C4-2B (cell line): ENCODE measurements at regions not wholly inside any gene's neighbourhood (a gene's known extent, or its start where the extent isn't known, plus 50 kb on each side); places are given as distances from the start of the nearest gene placed in this dataset.
"Not testable (repeated sequence)": the region's sequence is repeated elsewhere in the genome, so short reads cannot be mapped to it uniquely, and the experiment has no call there.

Experiments
- H3K27ac ChIP-seq: fragments of 450-650 bp; 2 replicates; pipeline ENCODE4 v1.5.1; 2017
- CTCF ChIP-seq: fragments of 450-650 bp; conservative IDR thresholded peaks from 2 replicates; pipeline ENCODE4 v1.5.1; 2017; ENCODE audit warnings: mild to moderate bottlenecking
- ZFX ChIP-seq: fragments of 450-650 bp; IDR thresholded peaks from 2 replicates; pipeline ENCODE4 v1.6.1; 2017

DNA sequence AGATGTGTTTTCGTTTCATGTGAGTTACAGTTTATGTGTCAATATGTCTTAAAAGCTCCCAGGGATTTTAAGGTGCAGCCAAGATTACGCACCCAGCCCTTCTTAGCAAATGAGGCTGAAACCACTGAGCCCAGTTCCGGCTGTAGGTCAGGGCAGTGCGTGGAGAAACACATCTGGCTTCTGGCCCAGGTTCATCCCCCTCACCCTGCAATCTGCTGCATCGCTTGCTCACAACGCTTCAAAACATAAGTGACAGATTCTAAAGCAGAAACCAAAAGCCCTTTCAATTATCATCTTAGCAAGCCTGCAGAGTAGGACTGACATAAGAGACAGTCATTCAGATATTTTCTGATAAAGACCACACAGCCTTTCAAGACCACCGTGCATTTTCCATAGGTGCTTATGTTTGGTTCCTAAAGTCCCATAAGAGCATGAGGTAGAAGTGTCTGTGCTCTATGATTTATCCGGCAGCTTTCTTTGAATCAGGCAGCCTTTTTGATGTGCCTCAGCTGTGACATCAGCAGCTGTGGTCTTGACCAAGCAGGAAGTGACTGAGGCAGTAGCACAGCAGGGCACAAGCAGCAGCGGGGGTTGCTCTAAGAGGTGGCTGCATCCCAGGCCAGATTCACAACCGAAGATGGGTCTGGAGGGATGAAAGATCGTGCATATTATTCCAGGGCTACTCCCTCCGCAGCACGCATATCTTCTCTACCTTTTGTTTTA lies 72.1 kb upstream of the LYZL2 start:
- TF ChIP-seq ZFX, result no peak
- no peak for TF ChIP-seq CTCF
- no peak overlapping the region for H3K27ac ChIP-seq

DNA sequence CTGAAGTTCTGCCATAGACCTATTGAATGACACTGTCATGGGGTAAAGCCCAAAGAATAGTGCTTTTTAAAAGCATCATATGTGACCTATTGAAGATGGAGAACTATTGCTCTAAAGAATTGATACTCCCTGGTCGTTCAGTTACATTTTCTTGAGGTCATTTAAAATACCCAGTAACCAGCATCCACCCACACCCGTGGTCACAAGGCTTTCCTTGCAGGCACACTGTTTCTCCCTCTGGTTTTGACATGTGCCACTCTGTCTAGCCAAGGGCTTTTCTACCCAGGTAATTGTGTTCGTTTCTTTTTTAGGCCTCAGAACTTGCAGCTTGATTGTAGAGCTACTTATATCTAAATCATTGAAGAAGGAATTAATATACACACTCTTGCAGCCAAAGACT lies 68.3 kb upstream of the LYZL2 start:
- no peak for TF ChIP-seq ZFX
- H3K27ac ChIP-seq, result no peak overlapping the region

DNA sequence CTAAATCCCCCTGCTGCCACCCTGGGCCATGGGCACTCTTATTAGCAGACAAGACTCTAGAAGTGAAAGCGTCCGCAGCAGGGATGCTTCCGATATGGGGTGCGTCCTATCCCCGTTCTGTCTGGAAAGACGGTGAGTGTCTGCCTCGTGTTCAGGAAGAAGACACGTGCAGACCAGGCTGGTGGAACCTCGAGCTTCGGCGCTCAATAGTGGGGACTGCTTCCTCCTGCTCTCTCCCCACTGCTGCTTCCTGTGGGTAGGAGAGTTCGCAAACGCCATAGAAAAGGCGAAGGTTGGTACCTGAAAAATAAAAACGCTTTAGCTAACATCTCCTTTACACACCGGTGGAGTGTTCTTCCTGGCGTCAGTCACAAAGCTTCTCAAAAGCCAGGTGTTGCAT lies 67.7 kb upstream of the LYZL2 start:
- not testable (repeated sequence) for H3K27ac ChIP-seq

GRCh38 chr10:30696416-30697185 lies 67.0 kb upstream of the LYZL2 start:
- TF ChIP-seq CTCF, result peak; percentile 37
- not testable (repeated sequence) for H3K27ac ChIP-seq

GRCh38 chr10:30695481-30696236 lies 66.1 kb upstream of the LYZL2 start:
- H3K27ac ChIP-seq, result not testable (repeated sequence)

DNA sequence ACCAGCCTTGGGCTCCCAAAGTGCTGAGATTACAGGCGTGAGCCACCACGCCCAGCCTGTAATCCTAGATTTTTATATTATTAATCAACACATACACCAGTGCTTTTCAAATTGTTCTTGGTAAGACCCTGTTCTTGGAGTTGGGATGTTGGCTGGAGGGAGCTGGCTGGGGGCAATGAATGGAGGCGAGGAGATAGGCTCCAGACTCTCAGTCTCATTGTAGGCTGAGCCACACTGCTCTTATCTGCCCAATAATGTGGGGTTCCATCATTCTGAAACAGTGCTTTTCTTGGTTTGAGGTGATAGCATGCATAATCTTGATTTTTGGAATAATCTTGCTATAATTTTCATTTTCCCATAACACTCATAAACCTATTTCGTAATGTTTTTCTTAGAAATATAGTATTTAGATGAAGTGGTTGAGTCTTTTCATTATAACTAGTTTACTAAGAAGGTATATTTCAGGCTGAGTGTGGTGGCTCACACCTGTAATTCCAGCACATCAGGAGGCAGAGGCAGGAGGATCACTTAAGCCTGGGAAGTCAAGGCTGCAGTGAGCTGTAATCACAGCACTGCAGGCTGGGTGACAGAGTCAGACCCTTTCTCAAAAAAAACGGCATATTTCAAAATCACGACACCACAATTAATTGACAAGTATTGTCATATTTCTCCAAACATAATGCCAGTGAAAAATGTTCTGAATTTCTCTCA lies 65.1 kb upstream of the LYZL2 start:
- TF ChIP-seq CTCF (no peak), ZFX (no peak)
- H3K27ac ChIP-seq, result no peak overlapping the region

GRCh38 chr10:30691639-30692015 lies 62.1 kb upstream of the LYZL2 start:
- H3K27ac ChIP-seq, result no peak overlapping the region
- TF ChIP-seq ZFX (no peak), CTCF (no peak)

DNA sequence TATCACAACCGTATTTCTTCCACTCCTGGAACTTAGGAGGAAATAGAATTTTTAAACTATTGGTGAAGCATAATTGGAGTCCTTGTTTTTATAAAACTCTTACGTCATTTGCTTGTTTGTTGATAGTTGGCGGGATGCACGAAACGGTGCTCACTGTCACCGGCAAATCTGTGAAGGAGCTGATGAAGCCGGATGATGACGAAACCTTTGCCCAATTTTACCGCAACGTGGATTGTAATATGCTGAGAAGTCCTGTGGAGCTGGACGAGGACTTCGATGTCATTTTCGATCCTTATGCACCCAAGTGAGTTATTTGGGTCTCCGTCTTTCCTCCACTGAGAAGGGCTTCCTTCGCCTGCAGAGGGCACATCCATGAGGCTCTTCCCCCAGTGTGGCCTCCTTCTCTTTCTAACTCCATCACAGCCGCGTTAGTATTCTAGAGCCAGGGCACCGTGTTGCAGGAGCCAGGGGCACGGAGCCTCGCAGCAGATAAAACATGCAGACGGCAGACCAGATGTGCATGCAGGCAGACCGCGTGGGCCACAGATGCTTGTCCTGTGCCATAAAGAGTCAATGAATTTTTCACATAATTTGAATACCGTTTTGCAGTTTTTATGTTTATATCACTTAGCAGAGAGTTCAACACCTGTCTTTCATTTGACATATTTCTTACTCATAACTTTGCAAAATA lies 61.5 kb upstream of the LYZL2 start:
- H3K27ac ChIP-seq, result not testable (repeated sequence)

DNA sequence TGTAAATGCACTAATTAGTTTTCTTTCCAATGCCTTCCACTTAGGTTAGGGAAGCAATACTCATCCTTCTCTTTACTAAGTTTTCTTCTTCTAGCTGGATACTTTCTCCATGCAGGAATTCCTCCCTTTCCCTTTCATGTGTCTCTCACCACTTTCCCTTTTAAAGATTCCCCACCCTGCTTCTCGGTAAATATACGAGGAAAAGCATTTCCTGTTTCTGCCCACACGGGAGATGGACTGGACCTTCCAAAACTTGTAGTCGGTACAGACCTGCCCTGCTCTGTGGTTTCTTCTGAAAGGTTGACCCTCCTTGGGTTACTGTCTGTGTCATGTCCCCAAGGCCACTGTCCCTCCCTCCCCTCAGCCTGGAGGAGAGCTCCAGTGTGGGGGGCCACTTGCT lies 58.9 kb upstream of the LYZL2 start:
- no peak for TF ChIP-seq CTCF
- no peak for TF ChIP-seq ZFX
- H3K27ac ChIP-seq, result no peak overlapping the region
